ENCODE measurements at regions not wholly inside any gene's neighbourhood (a gene's known extent, or its start where the extent isn't known, plus 50 kb on each side); places are given as distances from the start of the nearest gene placed in this dataset.

DNA sequence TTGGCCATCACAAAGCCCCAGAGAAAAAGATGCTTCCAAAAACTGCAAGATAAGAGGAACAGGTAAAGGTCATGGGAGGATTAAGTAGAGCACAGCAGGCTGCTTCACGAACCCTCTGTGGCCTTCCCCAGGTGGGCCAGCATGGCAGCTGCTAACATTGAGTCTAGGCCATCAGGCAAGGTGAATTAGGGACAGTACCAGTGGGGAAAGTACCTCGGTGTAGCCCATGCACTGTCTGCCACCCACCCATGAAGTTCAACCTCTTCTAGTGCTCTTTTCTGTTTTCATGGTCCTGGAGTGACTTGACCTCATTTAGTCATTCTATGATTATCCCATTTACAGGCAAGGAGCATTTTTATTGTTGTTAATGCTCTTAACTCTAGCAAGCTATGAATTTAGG, 108.6 kb upstream of the DUSP22 start:
- Mint-ChIP-seq H3K4me3 (no peak overlapping the region), H3K27ac (no peak overlapping the region), H3K36me3 (ENCODE audit: insufficient read depth in 1 of 3, low read depth in 3 of 3) (peaks cover 0 to 1% (median 1%) of the 10 kb centered on the region in 3 experiments; a peak in 4 of 7 replicates), H3K4me1 (peaks cover 7 to 14% of the 10 kb centered on the region in 2 experiments; a peak in 3 of 4 replicates), H3K27me3 (ENCODE audit: low read depth) (peaks cover 4% of the 10 kb centered on the region; the same call in 1 of the 2 replicates), H3K9me3 (peaks cover 9 to 10% of the 10 kb centered on the region in 2 experiments)
- Histone ChIP-seq H2BK12ac (ENCODE audit: insufficient read length, low read depth, low read length) (no peak overlapping the region), H3T11ph (ENCODE audit: low read length) (no peak overlapping the region), H3K23me2 (ENCODE audit: insufficient read length, low read depth, low read length, poor library complexity, severe bottlenecking) (no peaks in the 10 kb centered on the region), H3K23ac (ENCODE audit: insufficient read length, low read depth, low read length) (no peak overlapping the region), H3K18ac (ENCODE audit: insufficient read length, low read depth, low read length) (no peak overlapping the region), H2BK5ac (ENCODE audit: insufficient read length, low read length) (no peak overlapping the region), H3K79me2 (ENCODE audit: insufficient read depth, low read length) (no peaks in the 10 kb centered on the region), H4K5ac (ENCODE audit: insufficient read length, low read depth, low read length) (no peak overlapping the region), H4K8ac (replicated peaks; ENCODE audit: insufficient read length, low read depth, low read length) (no peak overlapping the region), H3K56ac (ENCODE audit: insufficient read length, low read depth, low read length) (no peak overlapping the region), H4K91ac (ENCODE audit: insufficient read length, low read depth, low read length) (no peak overlapping the region), H3K9me3 (ENCODE audit: control insufficient read depth, low read depth, low read length) (no peaks in the 10 kb centered on the region), H2BK120ac (ENCODE audit: low read depth, low read length, poor library complexity, severe bottlenecking) (no peak overlapping the region), H2AK5ac (ENCODE audit: insufficient read length, low read length) (no peak overlapping the region), H3K27me3 (ENCODE audit: insufficient read depth, low read length) (no peaks in the 10 kb centered on the region), H3K9ac (ENCODE audit: extremely low read depth, insufficient read length, low read length) (no peak overlapping the region), H3K14ac (ENCODE audit: insufficient read depth, low read length) (no peak overlapping the region), H3K4me1 (ENCODE audit: insufficient read depth, low read length) (no peaks in the 10 kb centered on the region), H3K27ac (ENCODE audit: insufficient read length, low read depth, low read length) (no peak overlapping the region), H4K20me1 (ENCODE audit: control insufficient read depth, insufficient read depth, insufficient read length) (no peaks in the 10 kb centered on the region), H3K4ac (ENCODE audit: low read depth, low read length) (no peak overlapping the region), H3K79me1 (ENCODE audit: insufficient read depth, low read depth, low read length, poor library complexity, severe bottlenecking) (no peaks in the 10 kb centered on the region), H2BK20ac (ENCODE audit: low read depth, low read length, poor library complexity, severe bottlenecking) (no peak overlapping the region), H3K4me2 (ENCODE audit: insufficient read depth, insufficient read length, low read length) (no peak overlapping the region), H2AFZ (ENCODE audit: low read length) (no peak overlapping the region), H2BK15ac (ENCODE audit: low read depth, low read length) (no peak overlapping the region)
- no peak for TF ChIP-seq CTCF (conservative IDR thresholded peaks at IDR 0.05)
- no CpG with 5 or more reads among the region's 2 CpGs for WGBS (ENCODE audit: extremely low coverage, insufficient read length, low lambda C conversion rate)
- DNase-seq: no peak
